GM10266 (cell line): ENCODE measurements at regions not wholly inside any gene's neighbourhood (a gene's known extent, or its start where the extent isn't known, plus 50 kb on each side); places are given as distances from the start of the nearest gene placed in this dataset.

Experiments used
- DNase-seq: peaks from one replicate; pipeline ENCODE4 v3.0.0; 2012; ENCODE audit errors: extremely low spot score
- CTCF ChIP-seq: IDR thresholded peaks from 2 replicates; pipeline ENCODE4 v1.5.1; 2012; ENCODE audit warnings: mild to moderate bottlenecking, low read depth; ENCODE audit not compliant: control insufficient read depth, insufficient read depth; ENCODE audit errors: missing control alignments

DNA sequence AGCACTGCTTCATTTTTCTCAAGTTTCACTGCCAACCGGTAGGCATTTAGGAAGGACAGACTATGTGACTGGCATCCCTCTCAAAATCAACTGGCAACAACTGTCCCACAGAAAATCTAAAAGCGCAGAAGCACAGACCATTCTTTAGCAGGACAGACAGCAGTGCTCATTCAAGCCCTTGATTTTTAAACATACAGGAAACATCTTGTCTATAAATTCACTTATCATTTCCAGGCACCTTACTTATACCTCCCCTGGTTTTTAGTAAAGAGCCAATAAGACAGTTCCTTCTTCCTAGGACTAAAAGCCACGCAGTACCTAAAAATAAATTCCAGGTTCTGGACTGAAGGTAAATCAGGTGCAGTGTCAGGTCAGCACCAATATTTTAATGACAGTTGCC lies 343.2 kb upstream of the WWC1 start:
- DNase-seq: no peak
- no peak for TF ChIP-seq CTCF

GRCh38 chr5:167949435-167949834 lies 342.0 kb upstream of the WWC1 start:
- no peak for DNase-seq
- no peak for TF ChIP-seq CTCF

- TF ChIP-seq CTCF: no peak
Observed at GRCh38 chr5:167950126-167950721, 341.2 kb upstream of the WWC1 start.

DNA sequence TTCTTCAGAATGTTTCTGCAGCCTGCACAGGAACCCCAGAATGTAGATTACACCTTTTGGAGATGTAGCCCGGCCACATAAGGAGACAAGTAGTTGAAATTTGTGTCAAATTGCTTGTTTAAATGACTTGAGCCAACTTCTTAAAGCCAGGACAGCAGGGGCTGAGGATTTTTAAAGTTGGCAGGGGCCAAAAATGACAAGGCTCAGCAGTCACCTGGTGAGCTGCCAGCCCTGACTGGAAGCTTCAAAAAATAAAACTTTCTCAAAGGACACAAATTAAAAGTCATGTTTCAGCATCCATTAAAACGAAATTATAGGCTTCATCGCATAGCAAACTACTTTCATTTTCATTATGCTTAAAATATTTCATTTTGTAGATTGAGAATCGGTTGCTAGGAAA lies 340.3 kb upstream of the WWC1 start:
- no peak for TF ChIP-seq CTCF
- no peak for DNase-seq

More at GRCh38 chr5:167950126-167950721, 341.2 kb upstream of the WWC1 start:
- no peak for DNase-seq

DNA sequence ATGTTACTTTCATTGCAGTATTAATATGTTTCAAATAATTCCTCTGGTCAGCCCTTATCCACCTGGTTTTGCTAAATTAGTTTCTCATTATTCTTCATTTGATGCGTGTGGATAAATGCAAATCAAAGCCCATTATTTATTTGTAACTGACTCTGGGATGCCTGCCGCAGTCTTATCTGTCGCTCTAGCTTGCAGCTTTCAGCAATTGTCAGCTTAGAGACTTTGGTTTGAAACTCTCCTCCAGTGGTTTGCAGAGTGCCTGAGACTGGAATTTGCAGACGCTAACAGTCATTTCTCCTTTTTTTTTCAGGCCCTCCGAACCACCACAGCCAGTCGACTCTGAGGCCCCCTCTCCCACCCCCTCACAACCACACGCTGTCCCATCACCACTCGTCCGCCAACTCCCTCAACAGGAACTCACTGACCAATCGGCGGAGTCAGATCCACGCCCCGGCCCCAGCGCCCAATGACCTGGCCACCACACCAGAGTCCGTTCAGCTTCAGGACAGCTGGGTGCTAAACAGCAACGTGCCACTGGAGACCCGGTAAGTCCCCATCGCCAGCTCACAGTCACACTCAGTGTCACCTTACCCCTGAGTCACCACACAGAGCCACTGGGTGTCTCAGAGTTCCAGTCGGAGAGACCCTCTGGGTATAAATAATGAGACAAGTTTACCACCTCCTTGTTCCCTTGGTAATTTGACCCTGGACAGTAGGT lies 339.0 kb upstream of the WWC1 start:
- no peak for DNase-seq
- no peak for TF ChIP-seq CTCF

DNA sequence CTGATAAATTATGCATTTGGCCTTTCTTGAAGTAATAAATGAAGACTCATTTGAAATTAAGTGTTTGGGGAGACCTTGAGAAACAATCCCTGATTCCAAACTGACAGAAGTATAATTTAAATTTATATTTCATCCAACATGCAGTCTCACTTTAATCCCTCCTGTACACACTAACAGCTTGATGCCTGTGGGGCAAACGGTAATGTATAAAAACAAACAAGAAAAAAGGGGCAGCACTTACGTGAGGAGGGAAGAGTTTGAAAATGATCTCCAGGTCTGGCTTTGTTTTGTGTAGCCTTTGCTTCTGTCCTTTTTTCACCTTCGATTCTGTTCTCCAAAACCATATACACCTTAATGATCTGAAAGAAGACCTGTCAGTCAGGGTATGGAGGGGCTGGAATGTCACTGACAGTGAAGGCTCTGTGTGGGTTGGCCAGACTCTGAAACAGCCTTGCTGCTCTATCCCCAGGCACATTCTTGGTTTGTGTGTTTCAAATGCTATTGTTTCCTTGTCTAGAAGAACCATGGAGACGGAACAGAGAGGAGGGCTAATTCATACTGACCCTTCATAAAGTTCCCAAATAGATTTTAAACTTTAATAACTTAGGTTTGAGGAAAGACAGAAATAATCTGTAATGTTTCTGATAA lies 338.2 kb upstream of the WWC1 start:
- no peak for DNase-seq
- no peak for TF ChIP-seq CTCF

DNA sequence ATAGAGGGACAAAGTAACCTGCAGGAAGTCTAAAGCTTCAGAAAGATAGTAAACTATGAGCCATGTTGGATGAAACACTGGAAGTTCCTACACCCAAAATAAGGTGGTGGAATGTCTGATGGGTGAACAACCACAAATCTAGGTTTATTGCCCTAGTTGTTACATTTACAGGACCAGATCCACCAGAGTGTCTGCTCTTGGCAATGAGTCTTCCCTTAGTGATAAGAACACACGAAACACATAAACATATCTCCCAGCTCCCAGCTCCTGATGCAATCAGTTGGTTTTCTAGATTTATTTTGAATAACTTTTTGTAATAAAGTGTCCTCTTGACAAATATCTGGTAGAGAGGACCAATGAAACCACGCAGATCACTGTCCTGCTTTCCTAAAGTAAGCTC lies 329.7 kb upstream of the WWC1 start:
- DNase-seq: no peak
- TF ChIP-seq CTCF: no peak
